Endodermal cell (in vitro differentiated cells): ENCODE measurements at regions not wholly inside any gene's neighbourhood (a gene's known extent, or its start where the extent isn't known, plus 50 kb on each side); places are given as distances from the start of the nearest gene placed in this dataset.

Experiments
- DNase-seq: peaks from one replicate; pipeline ENCODE4 v3.0.0-alpha.2; 2017
- H3K27ac ChIP-seq: 2 replicates; pipeline ENCODE4 v1.5.1; 2013; ENCODE audit warnings: mild to moderate bottlenecking, low read depth, low read length, moderate library complexity
- H3K27me3 ChIP-seq: 2 replicates; pipeline ENCODE4 v1.6.1; 2013; ENCODE audit warnings: mild to moderate bottlenecking, low read length, moderate library complexity; ENCODE audit not compliant: insufficient read depth, control insufficient read depth, poor library complexity, severe bottlenecking
- H3K36me3 ChIP-seq: 2 replicates; pipeline ENCODE4 v1.7.0; 2013; ENCODE audit warnings: mild to moderate bottlenecking, low read length, moderate library complexity; ENCODE audit not compliant: control insufficient read depth, insufficient read depth
- H3K4me1 ChIP-seq: one replicate; pipeline ENCODE4 v1.7.0; 2013; ENCODE audit warnings: low read length; ENCODE audit not compliant: control insufficient read depth, insufficient read depth
- H3K4me3 ChIP-seq: 2 replicates; pipeline ENCODE4 v1.5.1; 2013; ENCODE audit warnings: mild to moderate bottlenecking, low read length, moderate library complexity
- H3K9ac ChIP-seq: 2 replicates; pipeline ENCODE4 v1.6.1; 2013; ENCODE audit warnings: mild to moderate bottlenecking, low read length, moderate library complexity; ENCODE audit not compliant: poor library complexity, severe bottlenecking; ENCODE audit errors: extremely low read depth
- H3K9me3 ChIP-seq: 2 replicates; pipeline ENCODE4 v1.6.1; 2013; ENCODE audit warnings: mild to moderate bottlenecking, low read length, moderate library complexity; ENCODE audit not compliant: control insufficient read depth
- H3K27ac Mint-ChIP-seq: 2 replicates; pipeline ENCODE4 v1.8.0; 2020; ENCODE audit warnings: mixed read lengths
- H3K27me3 Mint-ChIP-seq: 2 replicates; pipeline ENCODE4 v1.8.0; 2021; ENCODE audit warnings: mild to moderate bottlenecking, mixed read lengths; ENCODE audit not compliant: insufficient read depth
- H3K36me3 Mint-ChIP-seq: 2 replicates; pipeline ENCODE4 v1.8.0; 2020; ENCODE audit warnings: low read depth, mixed read lengths
- H3K4me1 Mint-ChIP-seq: 2 replicates; pipeline ENCODE4 v1.8.0; 2020; ENCODE audit warnings: mixed read lengths
- H3K4me3 Mint-ChIP-seq: 2 replicates; pipeline ENCODE4 v1.8.0; 2020; ENCODE audit warnings: mild to moderate bottlenecking, moderate library complexity, mixed read lengths
- H3K9me3 Mint-ChIP-seq: 2 replicates; pipeline ENCODE4 v1.8.0; 2020; ENCODE audit warnings: mild to moderate bottlenecking, mixed read lengths
- WGBS, 2 experiments: methylation state at CpG; one replicate each; pipeline versions ENCODE4 v1.1.5 to v1.1.7; 2013; ENCODE audit warnings: missing lambda C conversion rate in 2 of 2, mixed read lengths in 1 of 2; ENCODE audit not compliant: insufficient coverage in 1 of 2, insufficient read length in 1 of 2; 5-methylcytosine and 5-hydroxymethylcytosine counted together
- TF ChIP-seq, protein P1 (sequence below): fragments of 200-600 bp; sonication (generic); conservative IDR thresholded peaks from 2 replicates; pipeline ENCODE4 v1.5.0; 2021; ENCODE audit warnings: antibody characterized with exemption, mild to moderate bottlenecking

GRCh38 chr3:81965696-81966095 lies 204.3 kb upstream of the GBE1 start:
- H3K4me3 ChIP-seq, result no peak overlapping the region
- TF ChIP-seq, protein P1, sequence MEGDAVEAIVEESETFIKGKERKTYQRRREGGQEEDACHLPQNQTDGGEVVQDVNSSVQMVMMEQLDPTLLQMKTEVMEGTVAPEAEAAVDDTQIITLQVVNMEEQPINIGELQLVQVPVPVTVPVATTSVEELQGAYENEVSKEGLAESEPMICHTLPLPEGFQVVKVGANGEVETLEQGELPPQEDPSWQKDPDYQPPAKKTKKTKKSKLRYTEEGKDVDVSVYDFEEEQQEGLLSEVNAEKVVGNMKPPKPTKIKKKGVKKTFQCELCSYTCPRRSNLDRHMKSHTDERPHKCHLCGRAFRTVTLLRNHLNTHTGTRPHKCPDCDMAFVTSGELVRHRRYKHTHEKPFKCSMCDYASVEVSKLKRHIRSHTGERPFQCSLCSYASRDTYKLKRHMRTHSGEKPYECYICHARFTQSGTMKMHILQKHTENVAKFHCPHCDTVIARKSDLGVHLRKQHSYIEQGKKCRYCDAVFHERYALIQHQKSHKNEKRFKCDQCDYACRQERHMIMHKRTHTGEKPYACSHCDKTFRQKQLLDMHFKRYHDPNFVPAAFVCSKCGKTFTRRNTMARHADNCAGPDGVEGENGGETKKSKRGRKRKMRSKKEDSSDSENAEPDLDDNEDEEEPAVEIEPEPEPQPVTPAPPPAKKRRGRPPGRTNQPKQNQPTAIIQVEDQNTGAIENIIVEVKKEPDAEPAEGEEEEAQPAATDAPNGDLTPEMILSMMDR, result no peak
- no peaks in the 10 kb centered on the region for H3K27me3 ChIP-seq
- no peaks in the 10 kb centered on the region for H3K4me1 ChIP-seq
- Mint-ChIP-seq H3K27ac (no peak overlapping the region), H3K27me3 (no peaks in the 10 kb centered on the region), H3K36me3 (no peaks in the 10 kb centered on the region), H3K4me3 (no peak overlapping the region), H3K4me1 (peaks cover 5% of the 10 kb centered on the region), H3K9me3 (no peaks in the 10 kb centered on the region)
- no peaks in the 10 kb centered on the region for H3K36me3 ChIP-seq
- WGBS, 2 experiments, result 33 to 50% methylated on average over 2 of the region's 2 CpGs
- H3K27ac ChIP-seq, result no peak overlapping the region
- no peak for DNase-seq
- no peak overlapping the region for H3K9ac ChIP-seq
- H3K9me3 ChIP-seq, result no peaks in the 10 kb centered on the region

GRCh38 chr3:81962396-81962795 lies 201.0 kb upstream of the GBE1 start:
- Mint-ChIP-seq H3K4me1 (peaks cover 5% of the 10 kb centered on the region), H3K9me3 (no peaks in the 10 kb centered on the region), H3K27me3 (no peaks in the 10 kb centered on the region), H3K27ac (no peak overlapping the region), H3K4me3 (no peak overlapping the region), H3K36me3 (no peaks in the 10 kb centered on the region)
- no peak overlapping the region for H3K4me3 ChIP-seq
- no peaks in the 10 kb centered on the region for H3K9me3 ChIP-seq
- 95% methylated on average over 2 of the region's 2 CpGs; no CpG with 5 or more reads in 1 of the 2 experiments for WGBS, 2 experiments
- no peaks in the 10 kb centered on the region for H3K4me1 ChIP-seq
- no peaks in the 10 kb centered on the region for H3K36me3 ChIP-seq
- TF ChIP-seq, protein P1, result no peak
- DNase-seq, result no peak
- no peaks in the 10 kb centered on the region for H3K27me3 ChIP-seq
- no peak overlapping the region for H3K9ac ChIP-seq
- H3K27ac ChIP-seq, result no peak overlapping the region

GRCh38 chr3:81958972-81959640 lies 197.7 kb upstream of the GBE1 start:
- Mint-ChIP-seq H3K27ac (no peak overlapping the region), H3K4me1 (no peaks in the 10 kb centered on the region), H3K27me3 (no peaks in the 10 kb centered on the region), H3K9me3 (no peaks in the 10 kb centered on the region), H3K36me3 (no peaks in the 10 kb centered on the region), H3K4me3 (no peak overlapping the region)
- H3K27me3 ChIP-seq, result no peaks in the 10 kb centered on the region
- 91 to 100% methylated on average over 1 to 2 of the region's 2 CpGs for WGBS, 2 experiments
- TF ChIP-seq, protein P1, result no peak
- no peaks in the 10 kb centered on the region for H3K9me3 ChIP-seq
- H3K4me1 ChIP-seq, result no peaks in the 10 kb centered on the region
- no peak overlapping the region for H3K27ac ChIP-seq
- DNase-seq, result no peak
- no peak overlapping the region for H3K9ac ChIP-seq
- H3K4me3 ChIP-seq, result no peak overlapping the region
- no peaks in the 10 kb centered on the region for H3K36me3 ChIP-seq
